Lower leg skin (tissue), 3 donors: ENCODE measurements at regions not wholly inside any gene's neighbourhood (a gene's known extent, or its start where the extent isn't known, plus 50 kb on each side); places are given as distances from the start of the nearest gene placed in this dataset.

ENCODE experiments used
- CTCF ChIP-seq, 3 donors: fragments of 450-650 bp; IDR thresholded peaks; one replicate each; pipeline ENCODE4 v1.5.1; 2016; ENCODE audit warnings: antibody characterized with exemption in 3 of 3, mild to moderate bottlenecking in 3 of 3, moderate library complexity in 2 of 3
- POLR2A ChIP-seq, 2 donors: fragments of 450-650 bp; IDR thresholded peaks; one replicate each; pipeline ENCODE4 v1.6.1; 2016 to 2017; ENCODE audit warnings: antibody characterized with exemption in 2 of 2, mild to moderate bottlenecking in 1 of 2, moderate library complexity in 1 of 2

GRCh38 chr18:57241869-57242268, 95.0 kb downstream of the BOD1L2 start:
- TF ChIP-seq CTCF (IDR thresholded peaks at IDR 0.05) (no peak), POLR2A (IDR thresholded peaks at IDR 0.05) (no peak)
